ENCODE measurements at regions not wholly inside any gene's neighbourhood (a gene's known extent, or its start where the extent isn't known, plus 50 kb on each side); places are given as distances from the start of the nearest gene placed in this dataset.
"Not testable (repeated sequence)": the region's sequence is repeated elsewhere in the genome, so short reads cannot be mapped to it uniquely, and the experiment has no call there.

GRCh38 chr1:149260736-149261340, 157.5 kb upstream of the NBPF9 start:
- TF ChIP-seq, protein P1, sequence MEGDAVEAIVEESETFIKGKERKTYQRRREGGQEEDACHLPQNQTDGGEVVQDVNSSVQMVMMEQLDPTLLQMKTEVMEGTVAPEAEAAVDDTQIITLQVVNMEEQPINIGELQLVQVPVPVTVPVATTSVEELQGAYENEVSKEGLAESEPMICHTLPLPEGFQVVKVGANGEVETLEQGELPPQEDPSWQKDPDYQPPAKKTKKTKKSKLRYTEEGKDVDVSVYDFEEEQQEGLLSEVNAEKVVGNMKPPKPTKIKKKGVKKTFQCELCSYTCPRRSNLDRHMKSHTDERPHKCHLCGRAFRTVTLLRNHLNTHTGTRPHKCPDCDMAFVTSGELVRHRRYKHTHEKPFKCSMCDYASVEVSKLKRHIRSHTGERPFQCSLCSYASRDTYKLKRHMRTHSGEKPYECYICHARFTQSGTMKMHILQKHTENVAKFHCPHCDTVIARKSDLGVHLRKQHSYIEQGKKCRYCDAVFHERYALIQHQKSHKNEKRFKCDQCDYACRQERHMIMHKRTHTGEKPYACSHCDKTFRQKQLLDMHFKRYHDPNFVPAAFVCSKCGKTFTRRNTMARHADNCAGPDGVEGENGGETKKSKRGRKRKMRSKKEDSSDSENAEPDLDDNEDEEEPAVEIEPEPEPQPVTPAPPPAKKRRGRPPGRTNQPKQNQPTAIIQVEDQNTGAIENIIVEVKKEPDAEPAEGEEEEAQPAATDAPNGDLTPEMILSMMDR (conservative IDR thresholded peaks at IDR 0.05; ENCODE audit: low read depth, low read length): not testable (repeated sequence)
- not testable (repeated sequence) for TF ChIP-seq EZH2 (IDR thresholded peaks at IDR 0.05; ENCODE audit: borderline replicate concordance, low read depth, low read length, poor library complexity, severe bottlenecking)
